GM21825 (cell line): ENCODE measurements at regions not wholly inside any gene's neighbourhood (a gene's known extent, or its start where the extent isn't known, plus 50 kb on each side); places are given as distances from the start of the nearest gene placed in this dataset.

Source experiments
- ATAC-seq: cut with Tn5 transposase; IDR thresholded peaks from one replicate; pipeline ENCODE4 v1.9.1; 2021; ENCODE audit warnings: mild to moderate bottlenecking, moderate library complexity; ENCODE audit not compliant: unreplicated experiment

- ATAC-seq: no peak
Observed at GRCh38 chr16:6247775-6248174, 1084.9 kb upstream of the RBFOX1 start.

GRCh38 chr16:6247150-6247549 is 1085.5 kb upstream of the RBFOX1 start:
- no peak for ATAC-seq

- no peak for ATAC-seq
Observed at GRCh38 chr16:6246266-6246665, 1086.4 kb upstream of the RBFOX1 start.

GRCh38 chr16:6232056-6232455 is 1100.6 kb upstream of the RBFOX1 start:
- no peak for ATAC-seq

- no peak for ATAC-seq
Observed at GRCh38 chr16:6231398-6231797, 1101.2 kb upstream of the RBFOX1 start.

- ATAC-seq: no peak
Observed at GRCh38 chr16:6229186-6229585, 1103.5 kb upstream of the RBFOX1 start.

- ATAC-seq: no peak
Observed at GRCh38 chr16:6218855-6219254, 1113.8 kb upstream of the RBFOX1 start.

GRCh38 chr16:6216836-6217235 is 1115.8 kb upstream of the RBFOX1 start:
- no peak for ATAC-seq

GRCh38 chr16:6211644-6212043 is 1114.0 kb upstream of the EEF2KMT start:
- ATAC-seq: no peak

GRCh38 chr16:6209355-6209930 is 1111.8 kb upstream of the EEF2KMT start:
- ATAC-seq: no peak

GRCh38 chr16:6207580-6207979 is 1110.0 kb upstream of the EEF2KMT start:
- no peak for ATAC-seq

- no peak for ATAC-seq
Observed at GRCh38 chr16:6207124-6207523, 1109.5 kb upstream of the EEF2KMT start.

- no peak for ATAC-seq
Observed at GRCh38 chr16:6206080-6206479, 1108.5 kb upstream of the EEF2KMT start.

- ATAC-seq: no peak
Observed at GRCh38 chr16:6204945-6205344, 1107.3 kb upstream of the EEF2KMT start.

- ATAC-seq: no peak
Observed at GRCh38 chr16:6200861-6201260, 1103.3 kb upstream of the EEF2KMT start.

GRCh38 chr16:6200271-6200670 is 1102.7 kb upstream of the EEF2KMT start:
- no peak for ATAC-seq

GRCh38 chr16:6195966-6196365 is 1098.4 kb upstream of the EEF2KMT start:
- no peak for ATAC-seq

- no peak for ATAC-seq
Observed at GRCh38 chr16:6193718-6194117, 1096.1 kb upstream of the EEF2KMT start.

- ATAC-seq: no peak
Observed at GRCh38 chr16:6192984-6193383, 1095.4 kb upstream of the EEF2KMT start.

GRCh38 chr16:6192532-6192931 is 1094.9 kb upstream of the EEF2KMT start:
- no peak for ATAC-seq

- ATAC-seq: no peak
Observed at GRCh38 chr16:6190776-6191175, 1093.2 kb upstream of the EEF2KMT start.

GRCh38 chr16:6189216-6189615 is 1091.6 kb upstream of the EEF2KMT start:
- ATAC-seq: no peak

- no peak for ATAC-seq
Observed at GRCh38 chr16:6177616-6178180, 1080.1 kb upstream of the EEF2KMT start.
